SK-N-SH treated with all-trans-retinoic acid at 6 μM for 48 hours (cell line): ENCODE measurements at regions not wholly inside any gene's neighbourhood (a gene's known extent, or its start where the extent isn't known, plus 50 kb on each side); places are given as distances from the start of the nearest gene placed in this dataset.

Source experiments
- ATAC-seq: fragments of 200-7000 bp; cut with Tn5 transposase; 3 replicates; pipeline ENCODE4 v1.9.1; 2020; ENCODE audit warnings: mild to moderate bottlenecking, moderate library complexity
- ARNTL ChIP-seq: fragments of 450-650 bp; formaldehyde crosslinking; IDR thresholded peaks from 2 replicates; pipeline ENCODE4 v1.5.0; 2020; ENCODE audit warnings: low read depth, mild to moderate bottlenecking, moderate library complexity, borderline replicate concordance
- CSDC2 ChIP-seq: fragments of 250-450 bp; sonication (Bioruptor Pico); IDR thresholded peaks from 2 replicates; pipeline ENCODE4 v1.5.0; 2020; ENCODE audit warnings: mild to moderate bottlenecking, moderate library complexity
- CSRNP3 ChIP-seq: fragments of 250-450 bp; sonication (Bioruptor Pico); IDR thresholded peaks from 2 replicates; pipeline ENCODE4 v1.5.1; 2021; ENCODE audit warnings: mild to moderate bottlenecking, moderate library complexity
- ESRRG ChIP-seq: fragments of 250-450 bp; sonication (Bioruptor Pico); IDR thresholded peaks from 2 replicates; pipeline ENCODE4 v1.6.1; 2021; ENCODE audit warnings: mild to moderate bottlenecking
- GLIS3 ChIP-seq: fragments of 250-450 bp; sonication (Bioruptor Pico); IDR thresholded peaks from 2 replicates; pipeline ENCODE4 v1.5.0; 2020; ENCODE audit warnings: mild to moderate bottlenecking, moderate library complexity
- ISL1 ChIP-seq: fragments of 250-450 bp; sonication (Bioruptor Pico); IDR thresholded peaks from 2 replicates; pipeline ENCODE4 v2.1.2; 2022; ENCODE audit warnings: mild to moderate bottlenecking, moderate library complexity
- OSR1 ChIP-seq: fragments of 250-450 bp; sonication (Bioruptor Pico); IDR thresholded peaks from 2 replicates; pipeline ENCODE4 v1.8.0; 2022; ENCODE audit warnings: moderate library complexity, mild to moderate bottlenecking, inconsistent platforms
- PATZ1 ChIP-seq: fragments of 250-450 bp; sonication (Bioruptor Pico); IDR thresholded peaks from 2 replicates; pipeline ENCODE4 v1.8.0; 2020; ENCODE audit warnings: mild to moderate bottlenecking, moderate library complexity, borderline replicate concordance
- POU6F1 ChIP-seq: fragments of 250-450 bp; sonication (Bioruptor Pico); IDR thresholded peaks from 2 replicates; pipeline ENCODE4 v1.8.0; 2021; ENCODE audit warnings: low read depth, mild to moderate bottlenecking, moderate library complexity, borderline replicate concordance
- PPARA ChIP-seq: fragments of 250-450 bp; sonication (Bioruptor Pico); IDR thresholded peaks from 2 replicates; pipeline ENCODE4 v1.5.0; 2020; ENCODE audit warnings: mild to moderate bottlenecking, borderline replicate concordance
- RARB ChIP-seq: fragments of 250-450 bp; sonication (Bioruptor Pico); IDR thresholded peaks from 2 replicates; pipeline ENCODE4 v1.8.0; 2021; ENCODE audit warnings: mild to moderate bottlenecking, moderate library complexity
- TCF4 ChIP-seq: fragments of 250-450 bp; sonication (Bioruptor Pico); IDR thresholded peaks from 2 replicates; pipeline ENCODE4 v1.8.0; 2021; ENCODE audit warnings: mild to moderate bottlenecking, moderate library complexity, borderline replicate concordance
- TSHZ2 ChIP-seq: fragments of 250-450 bp; sonication (Bioruptor Pico); IDR thresholded peaks from 2 replicates; pipeline ENCODE4 v1.5.0; 2020; ENCODE audit warnings: mild to moderate bottlenecking, moderate library complexity
- ZC3H10 ChIP-seq: fragments of 250-450 bp; sonication (Bioruptor Pico); IDR thresholded peaks from 2 replicates; pipeline ENCODE4 v1.5.1; 2021; ENCODE audit warnings: mild to moderate bottlenecking, moderate library complexity
- ZFP3 ChIP-seq: fragments of 250-450 bp; sonication (Bioruptor Pico); IDR thresholded peaks from 2 replicates; pipeline ENCODE4 v1.5.0; 2020; ENCODE audit warnings: mild to moderate bottlenecking, moderate library complexity
- ZFP30 ChIP-seq: fragments of 450-650 bp; formaldehyde crosslinking; IDR thresholded peaks from 2 replicates; pipeline ENCODE4 v1.5.0; 2022; ENCODE audit warnings: mild to moderate bottlenecking, moderate library complexity
- ZNF565 ChIP-seq: fragments of 450-650 bp; formaldehyde crosslinking; conservative IDR thresholded peaks from 2 replicates; pipeline ENCODE4 v1.5.0; 2020; ENCODE audit warnings: low read depth, mild to moderate bottlenecking, moderate library complexity
- ZNF8 ChIP-seq: fragments of 450-650 bp; formaldehyde crosslinking; IDR thresholded peaks from 2 replicates; pipeline ENCODE4 v1.5.0; 2020; ENCODE audit warnings: mild to moderate bottlenecking, moderate library complexity
- TF ChIP-seq, protein P1 (sequence below): fragments of 250-450 bp; sonication (Bioruptor Pico); IDR thresholded peaks from 2 replicates; pipeline ENCODE4 v1.5.1; 2020; ENCODE audit warnings: low read depth, mild to moderate bottlenecking, moderate library complexity

GRCh38 chr5:4044881-4045280, 449.2 kb downstream of the IRX1 start:
- ATAC-seq, result no peak
- no peak for TF ChIP-seq ZC3H10 (CRISPR knock-in tag)
- TF ChIP-seq PPARA (CRISPR knock-in tag), result no peak
- TF ChIP-seq TCF4 (CRISPR knock-in tag), result no peak
- no peak for TF ChIP-seq CSRNP3 (CRISPR knock-in tag)
- TF ChIP-seq POU6F1, result no peak
- no peak for TF ChIP-seq ISL1
- no peak for TF ChIP-seq CSDC2 (CRISPR knock-in tag)
- TF ChIP-seq, protein P1, sequence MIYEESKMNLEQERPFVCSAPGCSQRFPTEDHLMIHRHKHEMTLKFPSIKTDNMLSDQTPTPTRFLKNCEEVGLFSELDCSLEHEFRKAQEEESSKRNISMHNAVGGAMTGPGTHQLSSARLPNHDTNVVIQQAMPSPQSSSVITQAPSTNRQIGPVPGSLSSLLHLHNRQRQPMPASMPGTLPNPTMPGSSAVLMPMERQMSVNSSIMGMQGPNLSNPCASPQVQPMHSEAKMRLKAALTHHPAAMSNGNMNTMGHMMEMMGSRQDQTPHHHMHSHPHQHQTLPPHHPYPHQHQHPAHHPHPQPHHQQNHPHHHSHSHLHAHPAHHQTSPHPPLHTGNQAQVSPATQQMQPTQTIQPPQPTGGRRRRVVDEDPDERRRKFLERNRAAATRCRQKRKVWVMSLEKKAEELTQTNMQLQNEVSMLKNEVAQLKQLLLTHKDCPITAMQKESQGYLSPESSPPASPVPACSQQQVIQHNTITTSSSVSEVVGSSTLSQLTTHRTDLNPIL (CRISPR knock-in tag), result no peak
- TF ChIP-seq RARB (CRISPR knock-in tag), result no peak
- TF ChIP-seq ZNF8, result no peak
- TF ChIP-seq ESRRG (CRISPR knock-in tag), result no peak
- TF ChIP-seq PATZ1 (CRISPR knock-in tag), result no peak
- no peak for TF ChIP-seq OSR1

DNA sequence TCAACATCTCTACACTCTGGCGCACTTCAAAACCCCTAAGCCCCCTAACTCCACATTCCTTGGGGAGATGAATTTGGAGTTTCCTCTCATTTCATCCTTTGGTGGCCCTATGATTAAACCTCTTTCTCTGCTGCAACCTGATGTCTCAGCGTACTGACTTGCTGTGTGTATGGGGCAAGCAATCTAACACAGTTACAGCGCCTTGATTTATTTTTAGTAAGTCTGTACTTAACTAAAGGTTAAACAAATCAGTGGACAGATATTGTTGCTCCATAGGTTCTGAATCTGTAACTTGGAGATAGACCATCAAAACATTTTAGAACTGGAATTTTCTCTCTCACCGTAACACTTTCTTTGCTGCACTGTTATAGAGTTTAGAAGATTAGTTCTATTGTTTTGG, 452.8 kb downstream of the IRX1 start:
- no peak for TF ChIP-seq ESRRG (CRISPR knock-in tag)
- TF ChIP-seq ARNTL (CRISPR knock-in tag), result no peak
- TF ChIP-seq, protein P1 (CRISPR knock-in tag), result no peak
- no peak for TF ChIP-seq PATZ1 (CRISPR knock-in tag)
- TF ChIP-seq ZFP30, result no peak
- no peak for TF ChIP-seq RARB (CRISPR knock-in tag)
- no peak for TF ChIP-seq GLIS3 (CRISPR knock-in tag)
- no peak for TF ChIP-seq PPARA (CRISPR knock-in tag)
- no peak for TF ChIP-seq ZNF8
- no peak for TF ChIP-seq CSRNP3 (CRISPR knock-in tag)
- no peak for TF ChIP-seq TSHZ2 (CRISPR knock-in tag)
- no peak for TF ChIP-seq POU6F1
- no peak for TF ChIP-seq CSDC2 (CRISPR knock-in tag)
- no peak for TF ChIP-seq ZFP3 (CRISPR knock-in tag)
- no peak for TF ChIP-seq ZNF565 (CRISPR knock-in tag)

More for the DNA sequence above, 452.8 kb downstream of the IRX1 start:
- no peak for ATAC-seq
